Islet of Langerhans (tissue), 1 donor: ENCODE measurements at regions not wholly inside any gene's neighbourhood (a gene's known extent, or its start where the extent isn't known, plus 50 kb on each side); places are given as distances from the start of the nearest gene placed in this dataset.
"Not testable (repeated sequence)": the region's sequence is repeated elsewhere in the genome, so short reads cannot be mapped to it uniquely, and the experiment has no call there.

Source experiments
- FAIRE-seq: peaks from one replicate; lab custom pipeline; 2011; peaks lifted over from hg19 to GRCh38; lab: Jason Lieb, UNC

GRCh38 chr21:32884062-32884461, 112.5 kb upstream of the PAXBP1 start:
- no peak for FAIRE-seq

- no peak for FAIRE-seq
Measured at GRCh38 chr21:32886339-32886738, 114.8 kb upstream of the PAXBP1 start.

GRCh38 chr21:32887026-32887425, 115.5 kb upstream of the PAXBP1 start:
- FAIRE-seq = no peak

- no peak for FAIRE-seq
Measured at GRCh38 chr21:32888971-32889370, 117.4 kb upstream of the PAXBP1 start.

DNA sequence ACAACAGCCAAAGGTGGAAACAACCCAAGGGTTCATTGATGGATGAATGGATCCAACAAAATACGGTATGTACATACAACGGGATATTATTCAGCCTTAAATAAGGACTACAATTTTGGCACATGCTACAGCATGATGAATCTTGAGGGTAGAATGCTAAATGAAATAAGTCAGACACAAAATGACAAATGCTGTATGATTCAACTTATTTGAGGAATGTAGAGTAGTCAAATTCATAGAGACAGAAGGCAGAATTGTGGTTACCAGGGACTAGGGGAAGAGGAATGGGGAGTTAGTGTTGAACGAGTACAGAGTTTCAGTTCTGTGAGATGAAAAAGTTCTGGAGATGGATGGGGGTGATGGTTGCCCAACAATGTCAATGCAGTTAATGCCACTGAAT, 118.0 kb upstream of the PAXBP1 start:
- FAIRE-seq = no peak

DNA sequence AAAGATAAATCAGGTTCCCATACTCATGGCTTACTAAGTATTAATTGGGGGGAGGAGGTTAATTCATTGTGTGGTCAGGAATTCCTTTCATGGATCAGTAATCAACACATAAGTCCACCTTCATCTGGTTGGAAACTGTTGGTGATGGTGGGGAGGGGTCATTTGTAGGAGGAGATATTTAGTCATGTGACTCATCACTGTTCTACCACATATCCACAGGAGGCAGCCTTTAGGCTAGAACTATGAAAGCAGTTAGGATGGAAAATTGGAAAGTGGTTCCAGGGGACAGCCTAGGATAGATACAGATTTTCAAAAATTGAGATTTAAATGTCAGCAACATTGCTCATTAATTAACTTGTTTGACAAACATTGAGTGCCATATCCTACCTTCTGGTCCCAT, 122.8 kb upstream of the PAXBP1 start:
- no peak for FAIRE-seq

GRCh38 chr21:32900814-32901213, 124.9 kb upstream of the OLIG2 start:
- no peak for FAIRE-seq

GRCh38 chr21:32907521-32907920, 118.2 kb upstream of the OLIG2 start:
- FAIRE-seq = no peak

GRCh38 chr21:32908534-32908933, 117.2 kb upstream of the OLIG2 start:
- FAIRE-seq = no peak

GRCh38 chr21:32909393-32909792, 116.3 kb upstream of the OLIG2 start:
- no peak for FAIRE-seq

GRCh38 chr21:32914424-32915039, 111.2 kb upstream of the OLIG2 start:
- no peak for FAIRE-seq

DNA sequence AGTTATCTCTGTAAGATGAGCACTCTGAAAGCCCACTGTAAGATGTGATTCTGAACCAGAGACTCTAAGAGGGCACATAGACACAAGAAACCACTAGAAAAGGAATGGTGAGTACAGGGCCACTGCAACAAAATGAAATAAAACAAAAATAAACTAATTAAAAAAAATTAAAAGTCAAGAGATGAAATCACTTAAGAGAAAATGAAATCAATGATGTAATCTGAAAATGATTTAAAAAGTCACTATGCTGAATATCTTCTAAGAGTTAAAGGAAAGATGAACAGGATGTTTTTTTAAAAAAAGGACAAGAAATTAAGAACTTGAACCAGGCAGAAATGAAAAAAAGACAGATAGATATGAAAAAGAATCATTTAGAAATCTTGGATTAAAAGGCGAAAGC, 110.6 kb upstream of the OLIG2 start:
- no peak for FAIRE-seq

DNA sequence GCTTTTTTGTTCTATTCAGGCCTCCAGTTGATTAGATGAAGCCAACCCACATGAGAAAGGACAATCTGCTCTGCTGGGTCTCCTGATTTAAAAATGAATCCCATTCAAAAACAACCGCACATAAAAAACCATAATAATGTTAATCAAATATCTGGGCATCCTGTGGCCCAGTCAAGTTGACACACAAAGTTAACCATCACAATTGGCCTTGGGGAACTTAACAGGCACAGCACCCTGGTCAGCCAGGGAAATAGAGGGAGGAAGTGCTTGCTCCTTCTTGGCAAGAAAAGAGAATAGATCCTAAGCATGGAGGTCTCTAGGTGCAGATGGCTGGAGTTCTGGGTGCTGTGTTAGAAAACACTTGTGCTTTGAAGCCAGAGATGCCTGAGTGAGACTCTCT, 109.6 kb upstream of the OLIG2 start:
- FAIRE-seq = no peak

- no peak for FAIRE-seq
Measured at GRCh38 chr21:32916522-32917099, 109.1 kb upstream of the OLIG2 start.

DNA sequence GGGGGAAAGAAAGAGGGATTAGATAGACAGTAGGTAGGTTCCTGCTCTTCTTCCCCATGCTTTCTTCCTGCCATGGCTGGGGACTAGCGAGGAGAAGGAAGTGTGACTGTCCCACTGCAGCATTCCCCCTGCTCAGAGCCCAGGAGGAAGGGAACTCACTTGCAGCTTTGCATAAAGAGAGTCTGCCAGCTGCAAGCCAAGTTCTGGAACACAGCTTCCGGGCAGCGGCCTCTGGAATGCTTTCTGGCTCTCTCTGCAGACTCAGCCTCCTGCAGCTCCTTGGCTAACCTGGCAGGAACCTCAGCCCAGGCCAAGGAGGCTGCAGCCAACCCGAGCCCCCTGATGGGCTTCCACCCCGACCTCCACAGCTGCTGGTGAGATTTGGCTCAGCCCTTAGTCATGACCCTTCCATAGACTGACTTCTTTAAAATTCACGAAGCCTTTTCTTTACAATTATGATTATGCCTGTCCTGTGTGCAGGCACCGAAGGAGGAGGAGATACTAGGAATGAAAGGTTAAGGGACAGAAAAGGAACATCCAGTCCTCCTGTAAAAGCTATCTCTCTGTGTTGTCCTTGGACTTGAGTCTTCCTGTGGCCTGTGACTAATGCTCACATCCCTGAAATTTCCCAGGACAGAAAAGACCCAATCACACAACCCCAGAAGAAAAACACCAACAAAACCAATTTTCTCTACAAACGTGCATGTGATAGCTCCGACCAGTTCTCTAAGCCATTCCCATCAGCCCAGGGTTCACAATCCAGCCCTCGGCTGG, 108.2 kb upstream of the OLIG2 start:
- no peak for FAIRE-seq

DNA sequence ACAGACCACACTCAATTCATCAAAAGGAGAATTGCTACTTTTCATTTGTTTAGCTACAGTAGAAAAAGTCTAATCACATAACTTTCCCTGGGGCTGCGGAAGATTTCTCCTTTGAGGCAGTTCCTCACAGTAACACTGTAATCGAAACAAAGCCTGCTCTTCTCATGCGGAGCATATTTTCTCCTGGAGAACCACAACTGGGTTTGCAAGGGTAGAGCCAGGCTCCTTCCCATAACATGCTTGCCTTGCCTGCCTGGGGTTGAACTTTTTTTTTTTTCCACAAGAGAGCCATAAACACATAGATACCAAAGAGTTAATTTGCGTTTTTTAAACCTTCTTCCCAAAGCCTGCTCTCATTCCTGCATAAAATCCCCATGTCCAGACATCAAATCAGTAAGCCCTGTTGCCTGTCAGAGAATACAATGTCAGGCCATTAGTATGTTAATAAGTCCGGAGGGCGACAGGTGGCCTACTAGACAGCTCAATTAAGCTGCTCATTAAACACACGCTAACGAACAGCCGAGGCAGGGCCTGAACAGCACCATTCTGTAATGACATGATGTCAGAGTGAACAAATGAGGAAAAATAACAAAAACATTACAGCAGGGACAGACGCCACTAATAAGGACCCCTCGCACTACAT, 107.1 kb upstream of the OLIG2 start:
- no peak for FAIRE-seq

DNA sequence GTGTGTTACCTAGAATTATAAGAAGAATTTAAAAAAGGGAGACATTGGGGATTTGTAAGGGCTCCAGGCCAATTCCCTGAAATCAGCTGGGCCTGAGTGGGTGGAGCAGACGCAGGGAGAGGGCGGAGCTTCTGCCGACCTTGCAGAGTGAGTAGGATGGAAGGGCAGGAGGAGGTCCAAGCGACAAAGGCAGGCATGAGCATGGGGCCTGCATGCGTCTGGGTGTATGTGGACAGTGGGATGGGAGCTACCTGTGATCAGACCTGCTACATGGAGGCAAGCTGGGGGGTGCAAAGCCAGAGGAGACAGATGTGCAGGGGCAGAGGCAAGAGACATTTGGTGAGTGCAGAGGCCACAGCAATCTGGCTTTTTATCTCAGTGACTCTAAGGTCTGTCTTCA, 105.3 kb upstream of the OLIG2 start:
- FAIRE-seq = no peak

GRCh38 chr21:32921632-32922230, 104.0 kb upstream of the OLIG2 start:
- FAIRE-seq = no peak

DNA sequence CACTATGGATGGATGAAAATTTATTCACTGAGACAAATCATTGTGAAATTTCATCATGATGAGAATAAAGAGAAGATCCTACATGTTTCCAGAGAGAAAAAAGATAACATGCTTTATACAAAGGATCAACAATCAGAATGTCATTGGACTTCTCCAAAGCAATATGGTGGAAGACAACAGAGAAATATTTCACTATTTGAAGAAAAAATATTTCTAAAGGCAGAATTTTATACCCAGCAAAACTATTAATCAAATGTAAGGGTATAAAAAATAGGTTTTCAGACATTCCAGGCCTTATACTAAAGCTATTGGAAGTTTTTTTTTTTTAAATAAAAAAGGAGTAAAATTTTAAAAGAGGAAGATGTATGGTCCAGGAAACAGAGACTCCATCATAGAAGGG, 100.6 kb upstream of the OLIG2 start:
- FAIRE-seq = no peak

DNA sequence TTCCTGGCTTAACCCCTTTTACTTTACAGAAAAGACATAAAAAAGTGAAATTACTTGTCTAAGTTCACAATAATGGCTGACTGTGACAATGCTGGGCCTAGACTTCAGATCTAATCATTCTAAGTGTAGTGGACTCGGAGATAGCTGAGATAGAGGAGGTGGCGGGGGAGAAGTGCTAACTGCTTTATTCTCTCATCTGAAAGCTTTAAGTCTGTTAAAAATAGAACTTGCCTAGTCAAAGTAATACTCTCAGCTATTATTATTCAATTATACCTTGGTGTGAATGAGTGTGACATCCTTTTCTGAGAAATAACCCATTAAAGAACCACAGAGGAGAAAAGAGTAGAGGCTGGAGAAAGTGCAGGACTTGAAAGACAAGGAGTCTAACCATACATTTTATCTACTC, 96.1 kb upstream of the OLIG2 start:
- FAIRE-seq = no peak

- no peak for FAIRE-seq
Measured at GRCh38 chr21:32930673-32931072, 95.1 kb upstream of the OLIG2 start.

GRCh38 chr21:32934068-32934467, 91.7 kb upstream of the OLIG2 start:
- FAIRE-seq = not testable (repeated sequence)

DNA sequence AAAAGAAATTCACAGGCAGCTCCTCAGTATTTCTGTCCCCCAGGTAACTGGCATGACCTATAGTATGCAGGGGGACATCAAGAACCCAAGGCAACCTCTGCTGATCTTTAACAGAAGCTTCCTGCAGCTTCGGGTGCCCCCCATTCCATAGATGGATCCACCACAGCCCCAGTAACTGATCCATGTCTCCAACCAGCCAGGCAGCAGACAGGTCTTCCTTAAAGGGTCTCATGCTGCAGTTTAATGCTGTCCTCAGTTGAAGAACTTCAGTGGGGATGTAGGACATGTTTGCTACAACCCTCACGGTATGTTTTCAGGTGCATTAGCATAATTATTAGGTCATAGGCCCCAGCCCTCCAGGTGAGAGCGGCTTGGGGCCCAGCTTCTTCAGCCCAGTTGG, 90.9 kb upstream of the OLIG2 start:
- no peak for FAIRE-seq
